Stromal cell of bone marrow (primary cell): ENCODE measurements at regions not wholly inside any gene's neighbourhood (a gene's known extent, or its start where the extent isn't known, plus 50 kb on each side); places are given as distances from the start of the nearest gene placed in this dataset.

ENCODE experiments used
- DNase-seq: peaks from one replicate; pipeline ENCODE4 v3.0.0-alpha.2; 2012; ENCODE audit warnings: low read depth

GRCh38 chr7:35386816-35387706 is 133.2 kb upstream of the TBX20 start:
- DNase-seq: no peak

GRCh38 chr7:35386082-35386815 is 132.3 kb upstream of the TBX20 start:
- no peak for DNase-seq

GRCh38 chr7:35384761-35385700 is 131.1 kb upstream of the TBX20 start:
- no peak for DNase-seq

- no peak for DNase-seq
These were observed 126.9 kb upstream of the TBX20 start for GRCh38 chr7:35380739-35381224.

- DNase-seq: no peak
These were observed 125.6 kb upstream of the TBX20 start for GRCh38 chr7:35379481-35379880.

GRCh38 chr7:35375516-35375915 is 121.6 kb upstream of the TBX20 start:
- DNase-seq: no peak

- no peak for DNase-seq
These were observed 121.0 kb upstream of the TBX20 start for GRCh38 chr7:35374858-35375257.

GRCh38 chr7:35371221-35371620 is 117.3 kb upstream of the TBX20 start:
- DNase-seq: no peak

- DNase-seq: no peak
These were observed 116.8 kb upstream of the TBX20 start for GRCh38 chr7:35370687-35371086.

GRCh38 chr7:35366167-35367155 is 112.6 kb upstream of the TBX20 start:
- no peak for DNase-seq

- no peak for DNase-seq
These were observed 111.6 kb upstream of the TBX20 start for GRCh38 chr7:35365523-35365922.

GRCh38 chr7:35362341-35362740 is 108.4 kb upstream of the TBX20 start:
- no peak for DNase-seq

GRCh38 chr7:35359423-35359822 is 105.5 kb upstream of the TBX20 start:
- no peak for DNase-seq

GRCh38 chr7:35356495-35356894 is 102.6 kb upstream of the TBX20 start:
- DNase-seq: no peak

GRCh38 chr7:35355911-35356310 is 102.0 kb upstream of the TBX20 start:
- no peak for DNase-seq

GRCh38 chr7:35355199-35355598 is 101.3 kb upstream of the TBX20 start:
- no peak for DNase-seq

- DNase-seq: no peak
These were observed 99.6 kb upstream of the TBX20 start for GRCh38 chr7:35353481-35353880.

GRCh38 chr7:35351466-35351865 is 97.6 kb upstream of the TBX20 start:
- DNase-seq: no peak

GRCh38 chr7:35348611-35349400 is 94.9 kb upstream of the TBX20 start:
- no peak for DNase-seq

GRCh38 chr7:35342786-35343185 is 88.9 kb upstream of the TBX20 start:
- no peak for DNase-seq
